ENCODE measurements at regions not wholly inside any gene's neighbourhood (a gene's known extent, or its start where the extent isn't known, plus 50 kb on each side); places are given as distances from the start of the nearest gene placed in this dataset.
"Not testable (repeated sequence)": the region's sequence is repeated elsewhere in the genome, so short reads cannot be mapped to it uniquely, and the experiment has no call there.

DNA sequence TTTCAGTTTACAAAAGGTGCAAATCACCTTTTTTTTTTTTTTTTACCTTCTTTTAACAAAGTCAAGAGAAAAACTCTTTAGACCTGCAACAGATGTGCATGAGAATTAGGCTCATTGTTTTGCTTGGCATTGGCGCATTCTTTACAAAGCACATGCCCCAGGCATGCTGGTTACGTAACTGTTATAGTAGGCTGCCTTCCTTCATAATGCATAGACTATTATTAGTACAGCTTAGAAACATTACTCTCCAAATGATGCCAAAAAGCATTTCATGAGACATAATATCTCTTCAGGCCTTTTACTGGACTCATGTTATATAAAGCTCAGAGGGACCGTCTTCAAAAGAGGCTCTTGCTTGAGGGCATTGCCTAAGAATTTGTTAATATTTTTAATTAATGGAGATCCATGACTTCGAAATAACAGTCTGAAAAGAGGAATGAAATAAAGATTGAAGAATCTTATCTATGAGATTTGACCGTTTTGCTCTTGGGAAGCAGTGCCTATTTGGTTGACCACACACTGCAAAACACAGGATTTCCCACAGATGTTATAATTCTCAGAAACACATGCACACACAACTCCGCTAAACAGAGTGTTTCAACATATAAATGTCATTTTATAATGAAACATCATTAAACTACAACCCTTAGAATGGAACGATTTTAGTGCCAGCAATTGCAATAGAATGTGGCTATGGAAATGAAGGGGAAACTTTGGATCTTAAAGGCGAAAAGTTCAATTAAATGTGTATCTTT, 478.7 kb downstream of the PRR16 start:
- no peaks in the 10 kb centered on the region for H3K36me3 ChIP-seq
- intact Hi-C loops (cut with DNase I; ENCODE audit: low total_unique reads): no loop called here
- H3K27me3 ChIP-seq: no peaks in the 10 kb centered on the region
- H3K27ac ChIP-seq: no peak overlapping the region
- TF ChIP-seq, protein P1, sequence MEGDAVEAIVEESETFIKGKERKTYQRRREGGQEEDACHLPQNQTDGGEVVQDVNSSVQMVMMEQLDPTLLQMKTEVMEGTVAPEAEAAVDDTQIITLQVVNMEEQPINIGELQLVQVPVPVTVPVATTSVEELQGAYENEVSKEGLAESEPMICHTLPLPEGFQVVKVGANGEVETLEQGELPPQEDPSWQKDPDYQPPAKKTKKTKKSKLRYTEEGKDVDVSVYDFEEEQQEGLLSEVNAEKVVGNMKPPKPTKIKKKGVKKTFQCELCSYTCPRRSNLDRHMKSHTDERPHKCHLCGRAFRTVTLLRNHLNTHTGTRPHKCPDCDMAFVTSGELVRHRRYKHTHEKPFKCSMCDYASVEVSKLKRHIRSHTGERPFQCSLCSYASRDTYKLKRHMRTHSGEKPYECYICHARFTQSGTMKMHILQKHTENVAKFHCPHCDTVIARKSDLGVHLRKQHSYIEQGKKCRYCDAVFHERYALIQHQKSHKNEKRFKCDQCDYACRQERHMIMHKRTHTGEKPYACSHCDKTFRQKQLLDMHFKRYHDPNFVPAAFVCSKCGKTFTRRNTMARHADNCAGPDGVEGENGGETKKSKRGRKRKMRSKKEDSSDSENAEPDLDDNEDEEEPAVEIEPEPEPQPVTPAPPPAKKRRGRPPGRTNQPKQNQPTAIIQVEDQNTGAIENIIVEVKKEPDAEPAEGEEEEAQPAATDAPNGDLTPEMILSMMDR (IDR thresholded peaks at IDR 0.05): no peak
- no peaks in the 10 kb centered on the region for H3K9me3 ChIP-seq
- DNase-seq: no peak
- no peak overlapping the region for H3K4me3 ChIP-seq
- H3K4me1 ChIP-seq: peaks cover 0 to 10% (median 3%) of the 10 kb centered on the region in 4 donors

DNA sequence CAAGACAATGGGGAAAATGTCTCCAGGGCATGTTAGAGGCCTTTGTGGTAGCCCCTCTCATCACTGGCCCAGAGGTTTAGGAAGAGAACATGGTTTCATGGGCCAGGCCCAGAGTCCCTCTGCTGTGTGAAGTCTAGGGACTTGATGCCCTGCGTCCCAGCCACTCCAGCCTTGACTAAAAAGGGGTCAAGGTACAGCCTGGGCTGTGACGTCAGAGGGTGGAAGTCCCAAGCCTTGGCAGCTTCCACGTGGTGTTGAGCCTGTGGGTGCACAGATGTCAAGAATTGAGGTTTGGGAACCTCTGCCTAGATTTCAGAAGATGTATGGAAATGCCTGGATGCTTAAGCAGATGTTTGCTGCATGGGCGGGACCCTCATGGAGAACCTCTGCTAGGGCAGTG, 485.5 kb downstream of the PRR16 start:
- peaks cover 0 to 13% (median 7%) of the 10 kb centered on the region in 3 donors for H3K9me3 ChIP-seq
- H3K4me1 ChIP-seq; H3K36me3 ChIP-seq; H3K27ac ChIP-seq; intact Hi-C loops (cut with DNase I; ENCODE audit: low total_unique reads); H3K4me3 ChIP-seq; H3K27me3 ChIP-seq; DNase-seq: not testable (repeated sequence)

DNA sequence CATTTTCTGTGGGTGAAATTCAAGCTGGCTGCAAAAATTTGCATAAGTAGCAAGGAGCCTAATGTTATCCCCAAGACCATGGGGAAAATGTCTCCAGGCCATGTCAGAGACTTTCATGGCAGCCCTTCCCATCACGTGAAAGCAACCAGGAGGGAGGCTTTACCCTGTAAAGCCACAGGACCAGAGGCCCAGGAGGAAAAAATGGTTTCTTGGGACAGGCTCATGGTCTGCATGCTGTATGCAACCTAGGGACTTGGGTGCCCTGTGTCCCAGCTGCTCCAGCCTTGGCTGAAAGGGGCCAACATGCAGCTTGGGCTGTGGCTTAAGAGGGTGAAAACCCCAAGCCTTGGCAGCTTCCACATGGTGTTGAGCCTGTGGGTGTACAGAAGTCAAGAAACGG, 489.3 kb downstream of the PRR16 start:
- peaks cover 0 to 13% (median 7%) of the 10 kb centered on the region in 3 donors for H3K9me3 ChIP-seq
- H3K4me1 ChIP-seq; H3K27ac ChIP-seq; H3K36me3 ChIP-seq; H3K27me3 ChIP-seq; H3K4me3 ChIP-seq; DNase-seq; intact Hi-C loops (cut with DNase I; ENCODE audit: low total_unique reads): not testable (repeated sequence)

DNA sequence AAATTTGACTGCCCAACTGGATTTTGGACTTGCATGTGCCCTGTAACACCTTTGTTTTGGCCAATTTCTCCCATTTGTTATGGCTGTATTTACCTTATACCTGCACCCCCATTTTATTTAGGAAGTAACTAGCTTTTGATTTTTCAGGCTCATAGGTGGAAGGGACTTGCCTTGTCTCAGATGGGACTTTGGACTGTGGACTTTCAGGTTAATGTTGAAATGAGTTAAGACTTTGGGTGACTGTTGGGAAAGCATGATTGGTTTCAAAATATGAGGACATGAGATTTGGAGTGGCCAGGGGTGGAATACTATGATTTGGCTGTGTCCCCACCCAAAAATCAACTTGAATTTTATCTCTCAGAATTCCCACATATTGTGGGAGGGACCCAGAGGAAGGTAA, 490.2 kb downstream of the PRR16 start:
- intact Hi-C loops (cut with DNase I; ENCODE audit: low total_unique reads): no loop called here

DNA sequence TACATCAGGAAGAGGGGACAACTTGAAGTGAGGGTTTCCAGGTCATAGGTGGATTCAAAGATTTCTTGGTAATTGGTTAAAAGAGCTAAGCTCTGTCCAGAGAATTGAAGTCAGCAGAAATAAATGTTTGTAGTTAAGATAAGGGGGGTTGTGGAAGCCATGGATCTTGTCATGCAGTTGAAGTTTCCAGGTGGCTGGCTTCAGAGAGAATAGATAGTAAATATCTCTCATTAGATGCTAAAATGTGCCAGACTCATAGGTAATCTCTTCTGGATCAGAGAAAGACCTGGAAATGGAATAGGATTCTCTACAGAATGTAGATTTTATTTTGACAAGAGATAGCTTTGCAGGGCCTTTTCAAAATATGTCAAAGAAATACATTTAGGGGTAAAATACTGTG, 491.7 kb downstream of the PRR16 start:
- H3K36me3 ChIP-seq: no peaks in the 10 kb centered on the region
- TF ChIP-seq, protein P1 (IDR thresholded peaks at IDR 0.05): no peak
- no peak overlapping the region for H3K27ac ChIP-seq
- H3K4me3 ChIP-seq: no peak overlapping the region
- intact Hi-C loops (cut with DNase I; ENCODE audit: low total_unique reads): no loop called here
- H3K27me3 ChIP-seq: no peaks in the 10 kb centered on the region
- H3K4me1 ChIP-seq: no peaks in the 10 kb centered on the region
- no peak for DNase-seq
- H3K9me3 ChIP-seq: peaks cover 0 to 13% (median 7%) of the 10 kb centered on the region in 3 donors

More for the DNA sequence above, 490.2 kb downstream of the PRR16 start:
- Histone ChIP-seq H3K4me3 (no peak overlapping the region), H3K36me3 (no peaks in the 10 kb centered on the region), H3K27ac (no peak overlapping the region), H3K4me1 (no peaks in the 10 kb centered on the region), H3K9me3 (peaks cover 0 to 13% (median 7%) of the 10 kb centered on the region in 3 donors), H3K27me3 (no peaks in the 10 kb centered on the region)
- TF ChIP-seq, protein P1 (IDR thresholded peaks at IDR 0.05): no peak
- DNase-seq: no peak

DNA sequence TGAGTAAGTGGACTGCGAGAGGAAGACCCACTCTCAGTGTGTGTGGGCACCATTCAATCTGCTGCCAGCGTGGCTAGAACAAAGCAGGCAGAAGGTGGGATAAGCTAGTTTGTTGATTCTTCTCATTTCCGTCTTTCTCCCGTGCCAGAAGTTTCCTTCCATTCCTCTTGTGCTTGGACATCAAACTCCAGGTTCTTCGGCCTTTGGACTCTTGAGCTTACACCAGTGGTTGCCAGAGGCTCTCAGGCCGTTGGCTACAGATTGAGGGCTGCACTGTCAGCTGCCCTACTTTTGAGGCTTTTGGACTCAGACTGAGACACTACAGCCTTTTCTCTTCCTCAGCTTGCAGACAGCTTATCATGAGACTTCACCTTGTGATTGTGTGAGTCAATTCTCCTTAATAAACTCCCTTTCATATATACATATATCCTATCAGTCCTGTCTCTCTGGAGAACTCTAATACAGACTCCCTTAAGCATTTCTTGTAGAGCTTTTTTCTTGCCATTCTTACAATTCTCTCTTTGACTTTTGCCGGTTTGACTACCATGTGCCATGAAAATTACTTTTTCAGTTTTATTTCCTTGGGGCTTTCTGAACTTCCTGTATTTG, 494.9 kb downstream of the PRR16 start:
- TF ChIP-seq, protein P1 (IDR thresholded peaks at IDR 0.05): no peak
- Histone ChIP-seq H3K27me3 (no peaks in the 10 kb centered on the region), H3K27ac (no peak overlapping the region), H3K4me3 (no peak overlapping the region), H3K36me3 (no peaks in the 10 kb centered on the region), H3K9me3 (no peaks in the 10 kb centered on the region), H3K4me1 (no peaks in the 10 kb centered on the region)
- intact Hi-C loops (cut with DNase I; ENCODE audit: low total_unique reads): no loop called here
- DNase-seq: no peak
